ENCODE measurements at regions not wholly inside any gene's neighbourhood (a gene's known extent, or its start where the extent isn't known, plus 50 kb on each side); places are given as distances from the start of the nearest gene placed in this dataset.

- no peak for DNase-seq
These were observed 111.2 kb downstream of the ZNF280B start for GRCh38 chr22:22397292-22397870.

- no peak for DNase-seq
These were observed 110.5 kb downstream of the ZNF280B start for GRCh38 chr22:22397875-22398524.

- DNase-seq = no peak
These were observed 109.8 kb downstream of the ZNF280B start for GRCh38 chr22:22398530-22399327.

GRCh38 chr22:22400099-22400498 lies 108.4 kb downstream of the ZNF280B start:
- DNase-seq = no peak

DNA sequence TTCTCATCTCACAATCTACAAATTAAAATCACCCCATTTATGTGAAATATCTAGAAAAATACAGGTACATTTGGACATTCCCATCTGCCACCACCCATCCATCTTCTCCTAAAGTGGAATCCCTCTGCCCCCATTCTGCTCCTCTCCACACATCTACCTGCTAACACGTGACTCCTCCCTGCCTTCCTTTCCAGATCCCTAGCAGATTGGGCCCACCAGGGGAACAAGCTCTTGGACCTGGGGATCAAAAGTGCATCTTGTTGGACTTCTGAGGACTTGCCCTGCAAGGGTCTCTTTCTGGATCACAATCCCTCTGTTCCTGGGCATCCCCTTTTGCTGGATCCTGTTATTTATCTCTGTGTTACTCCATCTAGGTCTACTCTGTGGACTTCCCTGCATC lies 107.6 kb downstream of the ZNF280B start:
- no peak for DNase-seq

GRCh38 chr22:22401381-22401780 lies 107.2 kb downstream of the ZNF280B start:
- no peak for DNase-seq

DNA sequence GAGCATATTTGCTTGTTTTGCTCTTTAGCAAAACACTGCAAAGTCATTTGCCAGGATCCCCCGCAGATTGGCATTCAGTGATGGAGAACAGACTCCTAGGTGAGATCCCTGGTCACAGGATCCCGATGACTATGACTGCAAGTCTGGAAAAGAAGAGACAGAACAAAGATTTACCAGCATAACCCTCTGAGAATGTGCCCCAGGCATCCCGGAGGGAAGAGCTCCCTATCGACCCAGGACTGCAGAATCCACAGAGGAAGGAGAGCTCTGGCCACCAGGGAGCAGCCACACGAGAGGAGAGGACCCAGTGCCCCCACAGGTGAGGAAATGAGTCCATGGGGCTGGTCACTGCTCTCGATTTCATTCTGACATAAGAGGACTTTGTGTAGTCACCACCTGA lies 105.2 kb downstream of the ZNF280B start:
- no peak for DNase-seq

GRCh38 chr22:22403771-22404170 lies 104.8 kb downstream of the ZNF280B start:
- no peak for DNase-seq

- DNase-seq = no peak
These were observed 103.8 kb downstream of the ZNF280B start for GRCh38 chr22:22404598-22405284.

DNA sequence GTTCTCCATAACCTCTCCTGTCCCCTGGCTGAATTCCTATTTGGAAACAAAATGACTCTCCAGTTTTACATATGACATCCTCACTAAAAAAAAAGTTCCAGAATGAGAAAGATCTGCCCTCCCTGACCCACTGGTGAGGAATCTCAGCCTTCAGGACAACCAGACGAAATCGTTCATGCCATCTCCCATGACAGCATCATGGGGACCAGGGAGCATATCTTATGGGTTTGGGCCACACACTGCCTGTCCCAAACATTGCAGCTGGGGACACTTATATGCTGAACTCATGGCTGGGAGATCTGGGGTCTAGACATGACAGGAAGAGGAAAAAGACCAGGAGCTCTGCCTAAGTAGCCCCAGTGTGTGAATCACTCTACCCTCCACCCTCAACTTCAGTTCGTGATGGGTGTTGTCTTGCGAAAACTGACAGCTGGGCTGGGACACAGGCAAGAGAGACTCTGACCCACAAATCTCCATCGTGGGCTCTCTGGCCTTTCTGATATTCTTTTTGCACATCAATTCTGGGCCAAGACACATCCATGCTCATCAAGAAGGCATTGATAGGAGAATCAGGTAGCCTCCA lies 102.0 kb downstream of the ZNF280B start:
- DNase-seq = no peak

GRCh38 chr22:22407061-22407460 lies 101.5 kb downstream of the ZNF280B start:
- DNase-seq = no peak

- DNase-seq = no peak
These were observed 100.3 kb downstream of the ZNF280B start for GRCh38 chr22:22408269-22408668.

GRCh38 chr22:22408731-22409696 lies 99.5 kb downstream of the ZNF280B start:
- DNase-seq = no peak

DNA sequence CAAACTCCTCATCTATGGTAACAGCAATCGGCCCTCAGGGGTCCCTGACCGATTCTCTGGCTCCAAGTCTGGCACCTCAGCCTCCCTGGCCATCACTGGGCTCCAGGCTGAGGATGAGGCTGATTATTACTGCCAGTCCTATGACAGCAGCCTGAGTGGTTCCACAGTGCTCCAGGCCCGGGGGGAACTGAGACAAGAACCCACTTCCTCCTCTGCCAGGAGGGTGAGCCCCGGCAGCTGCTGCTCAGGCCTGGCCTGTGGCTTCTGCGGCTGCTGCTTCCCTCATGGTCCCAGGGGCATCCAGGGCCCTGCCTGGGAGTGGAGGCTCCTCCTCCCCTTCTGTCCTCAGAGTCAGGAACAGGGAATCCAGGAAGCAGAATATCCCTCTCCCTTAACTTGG lies 98.4 kb downstream of the ZNF280B start:
- DNase-seq = no peak

GRCh38 chr22:22410677-22411076 lies 97.9 kb downstream of the ZNF280B start:
- no peak for DNase-seq

DNA sequence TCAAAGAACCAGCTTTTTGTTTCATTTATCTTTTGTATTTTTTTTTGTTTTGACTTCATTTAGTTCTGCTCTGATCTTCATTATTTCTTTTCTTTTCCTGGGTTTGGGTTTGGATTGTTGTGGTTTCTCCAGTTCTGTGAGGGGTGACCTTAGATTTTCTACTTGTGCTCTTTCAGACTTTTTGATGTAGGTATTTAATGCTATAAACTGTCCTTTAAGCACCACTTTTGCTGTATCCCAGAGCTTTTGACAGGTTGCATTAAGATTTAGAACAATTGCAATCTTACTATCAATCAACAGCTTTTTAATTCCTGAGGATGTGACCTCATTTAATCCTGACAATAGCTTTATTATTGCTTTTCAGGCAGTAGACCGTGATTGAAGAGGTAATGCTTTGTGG lies 94.3 kb downstream of the ZNF280B start:
- DNase-seq = no peak

DNA sequence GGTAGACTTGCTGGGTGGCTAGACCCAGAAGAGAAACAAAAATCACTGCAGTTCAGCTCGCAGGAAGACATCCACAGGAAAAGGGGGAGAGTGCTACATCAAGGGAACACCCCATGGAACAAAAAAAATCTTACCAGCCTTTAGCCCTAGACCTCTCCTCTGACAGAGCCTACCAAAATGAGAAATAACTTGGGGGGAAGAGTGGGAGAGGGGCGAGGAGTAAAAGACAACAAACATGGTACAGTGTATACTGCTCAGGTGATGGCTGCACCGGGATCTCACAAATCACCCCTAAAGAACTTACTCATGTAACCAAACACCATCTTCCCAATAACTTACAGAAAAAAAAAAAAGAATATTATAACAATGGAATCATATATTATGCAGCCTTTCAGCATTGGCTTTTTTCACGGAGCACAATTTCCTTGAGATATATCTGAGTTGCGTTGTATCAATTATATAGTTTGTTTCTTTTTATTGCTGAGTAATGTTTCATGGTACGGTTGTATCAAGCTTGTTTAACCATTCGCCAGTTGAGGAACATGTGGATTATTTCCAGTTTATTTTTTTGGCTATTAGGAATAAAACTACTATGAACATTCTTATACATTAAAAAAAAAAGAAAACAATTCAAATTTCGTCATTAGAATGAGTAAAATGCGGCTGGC lies 90.9 kb downstream of the ZNF280B start:
- no peak for DNase-seq

DNA sequence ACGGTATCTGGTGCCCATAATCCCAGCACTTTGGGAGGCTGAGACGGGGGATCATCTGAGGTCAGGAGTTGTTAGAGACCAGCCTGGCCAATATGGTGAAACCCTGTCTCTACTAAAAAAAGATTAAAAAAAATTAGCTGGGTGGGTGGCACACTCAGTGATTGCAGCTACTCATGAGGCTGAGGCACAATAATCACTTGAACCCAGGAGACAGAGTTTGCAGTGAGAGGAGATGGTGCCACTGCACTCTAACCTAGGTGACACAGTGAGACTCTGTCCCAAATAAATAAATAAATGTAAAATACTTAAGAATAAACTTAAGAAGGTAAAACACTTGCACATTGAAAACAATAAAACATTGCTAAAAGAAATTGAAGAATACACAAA lies 90.4 kb downstream of the ZNF280B start:
- no peak for DNase-seq

DNA sequence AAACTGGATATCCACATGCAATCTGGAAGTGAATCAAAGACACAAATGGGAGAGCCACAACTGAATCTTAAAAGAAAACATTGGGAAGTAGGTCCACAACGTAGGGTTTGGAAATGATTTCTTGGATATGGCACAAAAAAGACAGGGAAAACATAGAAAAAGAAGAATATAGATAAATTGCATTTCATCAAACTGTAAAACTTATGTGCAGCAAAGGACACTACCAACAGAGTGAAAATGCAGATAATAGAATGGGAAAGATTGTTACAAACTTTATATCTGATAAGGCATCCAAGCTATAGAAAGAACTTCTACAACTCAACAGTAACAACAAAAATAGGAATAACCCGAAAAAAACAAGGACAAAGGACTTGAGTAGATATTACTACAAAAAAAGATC lies 89.6 kb downstream of the ZNF280B start:
- no peak for DNase-seq

GRCh38 chr22:22420580-22420979 lies 88.0 kb downstream of the ZNF280B start:
- DNase-seq = no peak

DNA sequence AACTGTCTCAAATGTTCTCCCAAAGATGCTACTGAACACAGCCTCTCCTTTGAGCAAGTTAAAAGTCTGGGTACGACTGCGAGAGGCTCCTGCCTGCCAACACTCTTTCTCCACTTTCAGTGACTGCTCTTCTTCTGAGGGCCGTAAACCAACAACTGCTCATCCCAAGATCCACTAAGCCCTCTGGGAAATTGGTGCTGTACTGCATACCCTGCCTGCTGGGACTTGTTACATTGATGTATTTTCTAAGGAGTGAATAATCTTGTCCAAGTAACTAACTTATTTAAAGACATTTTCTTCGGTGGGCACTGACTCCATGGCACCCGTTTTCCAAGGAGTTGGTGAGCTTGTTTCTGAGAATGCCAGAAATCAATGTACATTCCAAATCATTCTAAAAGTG lies 87.2 kb downstream of the ZNF280B start:
- DNase-seq = no peak
